ENCODE measurements at regions not wholly inside any gene's neighbourhood (a gene's known extent, or its start where the extent isn't known, plus 50 kb on each side); places are given as distances from the start of the nearest gene placed in this dataset. TPM values are rescaled to one million over a fixed set of nuclear protein-coding genes. Genes with fewer than 3 reads are reported as not detected.

DNA sequence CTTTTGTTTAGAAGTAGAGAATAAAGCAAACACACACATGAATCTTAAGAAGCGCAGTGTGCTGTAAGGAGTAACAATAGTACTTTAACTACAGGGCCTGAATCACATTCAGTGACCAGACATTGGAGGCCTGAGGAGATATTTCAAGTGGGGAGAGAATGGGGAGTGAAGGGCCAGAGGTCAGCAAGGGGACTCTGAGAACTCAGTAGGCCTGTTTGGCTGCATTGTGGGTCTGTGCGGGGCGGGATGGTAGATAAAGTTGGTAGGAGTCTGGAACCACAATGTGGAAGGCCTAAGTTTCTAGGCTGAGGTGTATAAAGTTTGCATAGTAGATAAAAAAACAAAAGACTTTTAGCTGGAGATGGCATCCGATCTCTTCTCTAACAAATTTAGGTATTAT, 52.7 kb upstream of the WLS start:
- H3K27ac ChIP-seq: no peak overlapping the region
- no peaks in the 10 kb centered on the region for H3K79me2 ChIP-seq
- no peaks in the 10 kb centered on the region for H3K9me2 ChIP-seq (replicated peaks; ENCODE audit: insufficient read depth)
- no peak overlapping the region for H3K4me3 ChIP-seq
- TF ChIP-seq EZH2 (IDR thresholded peaks at IDR 0.05; ENCODE audit: borderline replicate concordance) (no peak), EZH2phosphoT487 (IDR thresholded peaks at IDR 0.05; ENCODE audit: low read depth, severe bottlenecking, unreplicated experiment) (no peak)
- TF ChIP-seq, protein P1, sequence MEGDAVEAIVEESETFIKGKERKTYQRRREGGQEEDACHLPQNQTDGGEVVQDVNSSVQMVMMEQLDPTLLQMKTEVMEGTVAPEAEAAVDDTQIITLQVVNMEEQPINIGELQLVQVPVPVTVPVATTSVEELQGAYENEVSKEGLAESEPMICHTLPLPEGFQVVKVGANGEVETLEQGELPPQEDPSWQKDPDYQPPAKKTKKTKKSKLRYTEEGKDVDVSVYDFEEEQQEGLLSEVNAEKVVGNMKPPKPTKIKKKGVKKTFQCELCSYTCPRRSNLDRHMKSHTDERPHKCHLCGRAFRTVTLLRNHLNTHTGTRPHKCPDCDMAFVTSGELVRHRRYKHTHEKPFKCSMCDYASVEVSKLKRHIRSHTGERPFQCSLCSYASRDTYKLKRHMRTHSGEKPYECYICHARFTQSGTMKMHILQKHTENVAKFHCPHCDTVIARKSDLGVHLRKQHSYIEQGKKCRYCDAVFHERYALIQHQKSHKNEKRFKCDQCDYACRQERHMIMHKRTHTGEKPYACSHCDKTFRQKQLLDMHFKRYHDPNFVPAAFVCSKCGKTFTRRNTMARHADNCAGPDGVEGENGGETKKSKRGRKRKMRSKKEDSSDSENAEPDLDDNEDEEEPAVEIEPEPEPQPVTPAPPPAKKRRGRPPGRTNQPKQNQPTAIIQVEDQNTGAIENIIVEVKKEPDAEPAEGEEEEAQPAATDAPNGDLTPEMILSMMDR (IDR thresholded peaks at IDR 0.05; ENCODE audit: poor library complexity): no peak
- no peak overlapping the region for H3K4me2 ChIP-seq
- no peaks in the 10 kb centered on the region for H3K36me3 ChIP-seq (replicated peaks; ENCODE audit: insufficient read depth, low read depth)
- H4K20me1 ChIP-seq (ENCODE audit: insufficient read depth, poor library complexity, severe bottlenecking): no peaks in the 10 kb centered on the region
- H3K4me1 ChIP-seq (ENCODE audit: insufficient read depth): no peaks in the 10 kb centered on the region
- no peaks in the 10 kb centered on the region for H3K27me3 ChIP-seq
- DNase-seq (ENCODE audit: low spot score): no peak
- WGBS (ENCODE audit: low lambda C conversion rate, missing lambda C conversion rate): 94% methylated on average over 4 of the region's 4 CpGs
- no peaks in the 10 kb centered on the region for H3K9me3 ChIP-seq (ENCODE audit: low read depth)
- H2AFZ ChIP-seq: no peak overlapping the region

DNA sequence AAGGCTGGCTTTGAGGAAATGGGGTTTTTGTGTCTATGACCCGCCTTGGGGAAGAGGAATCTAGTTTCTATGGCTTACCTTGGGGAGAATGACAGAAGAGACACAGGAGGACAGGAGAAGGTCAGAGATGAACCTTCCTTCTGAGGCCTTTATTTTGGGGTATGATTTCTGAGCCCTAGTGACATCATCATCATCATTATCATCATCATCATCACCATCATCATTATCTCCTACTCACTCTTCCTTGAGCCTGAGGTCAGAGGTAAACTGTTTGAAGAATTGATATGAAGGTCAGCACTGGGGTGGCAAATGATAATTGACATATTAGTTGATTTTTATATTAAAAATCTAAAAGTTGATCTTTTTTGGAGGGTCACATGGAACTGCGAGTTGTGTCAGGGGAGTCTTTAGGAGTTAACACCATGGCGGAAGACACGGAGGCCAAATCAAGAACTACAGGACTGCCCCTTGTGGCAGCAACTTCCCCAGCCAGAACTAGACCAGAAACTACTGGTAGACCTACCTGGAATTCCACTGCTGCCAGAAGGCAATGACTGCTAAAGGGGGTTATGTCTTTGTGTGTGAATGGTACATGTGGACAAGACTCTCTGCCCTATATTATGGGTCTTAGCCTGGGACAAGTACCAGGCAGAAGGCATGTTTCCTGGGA, 49.8 kb upstream of the WLS start:
- no peaks in the 10 kb centered on the region for H3K79me2 ChIP-seq
- TF ChIP-seq EZH2phosphoT487 (IDR thresholded peaks at IDR 0.05; ENCODE audit: low read depth, severe bottlenecking, unreplicated experiment) (no peak), EZH2 (IDR thresholded peaks at IDR 0.05; ENCODE audit: borderline replicate concordance) (no peak)
- TF ChIP-seq, protein P1 (IDR thresholded peaks at IDR 0.05; ENCODE audit: poor library complexity): no peak
- no peak overlapping the region for H2AFZ ChIP-seq
- H3K27me3 ChIP-seq: no peaks in the 10 kb centered on the region
- no peaks in the 10 kb centered on the region for H4K20me1 ChIP-seq (ENCODE audit: insufficient read depth, poor library complexity, severe bottlenecking)
- H3K4me2 ChIP-seq: no peak overlapping the region
- no peaks in the 10 kb centered on the region for H3K9me3 ChIP-seq (ENCODE audit: low read depth)
- no peaks in the 10 kb centered on the region for H3K4me1 ChIP-seq (ENCODE audit: insufficient read depth)
- H3K9me2 ChIP-seq (replicated peaks; ENCODE audit: insufficient read depth): no peaks in the 10 kb centered on the region
- no peak overlapping the region for H3K4me3 ChIP-seq
- DNase-seq (ENCODE audit: low spot score): no peak
- WGBS (ENCODE audit: low lambda C conversion rate, missing lambda C conversion rate): 66% methylated on average over 4 of the region's 4 CpGs
- no peaks in the 10 kb centered on the region for H3K36me3 ChIP-seq (replicated peaks; ENCODE audit: insufficient read depth, low read depth)
- H3K27ac ChIP-seq: no peak overlapping the region

Small RNA genes lying in the stretch of these regions (small RNA-seq; reads per million reads assigned to genes)
- not detected for gene COX6B1P7
